Smooth muscle cell of the brain vasculature (primary cell): ENCODE measurements at regions not wholly inside any gene's neighbourhood (a gene's known extent, or its start where the extent isn't known, plus 50 kb on each side); places are given as distances from the start of the nearest gene placed in this dataset.

Experiments used
- DNase-seq: peaks from one replicate; pipeline ENCODE4 v3.0.0-alpha.2; 2012; ENCODE audit warnings: low read depth, low spot score

- DNase-seq = no peak
Measured at GRCh38 chr2:16010011-16010410, 69.7 kb downstream of the MYCN start.

- DNase-seq = no peak
Measured at GRCh38 chr2:16009560-16009959, 69.2 kb downstream of the MYCN start.

- DNase-seq = no peak
Measured at GRCh38 chr2:16008856-16009255, 68.5 kb downstream of the MYCN start.

- DNase-seq = no peak
Measured at GRCh38 chr2:16008331-16008850, 68.0 kb downstream of the MYCN start.

- no peak for DNase-seq
Measured at GRCh38 chr2:16007167-16007934, 67.0 kb downstream of the MYCN start.

- DNase-seq = no peak
Measured at GRCh38 chr2:16006537-16007166, 66.3 kb downstream of the MYCN start.

GRCh38 chr2:16005816-16006536, 65.6 kb downstream of the MYCN start:
- no peak for DNase-seq

GRCh38 chr2:16005389-16005788, 65.0 kb downstream of the MYCN start:
- DNase-seq = no peak

- no peak for DNase-seq
Measured at GRCh38 chr2:16003809-16004208, 63.5 kb downstream of the MYCN start.

GRCh38 chr2:16003152-16003551, 62.8 kb downstream of the MYCN start:
- DNase-seq = no peak

GRCh38 chr2:16002575-16002974, 62.2 kb downstream of the MYCN start:
- no peak for DNase-seq

- DNase-seq = no peak
Measured at GRCh38 chr2:16002144-16002543, 61.8 kb downstream of the MYCN start.

GRCh38 chr2:16000642-16001041, 60.3 kb downstream of the MYCN start:
- no peak for DNase-seq

- no peak for DNase-seq
Measured at GRCh38 chr2:15999596-16000469, 59.5 kb downstream of the MYCN start.

- no peak for DNase-seq
Measured at GRCh38 chr2:15997728-15998280, 57.5 kb downstream of the MYCN start.

GRCh38 chr2:15996536-15997423, 56.4 kb downstream of the MYCN start:
- no peak for DNase-seq
